DMS 273 (cell line): ENCODE measurements at regions not wholly inside any gene's neighbourhood (a gene's known extent, or its start where the extent isn't known, plus 50 kb on each side); places are given as distances from the start of the nearest gene placed in this dataset.

ENCODE experiments used
- DNase-seq: peaks from one replicate; lab custom pipeline; 2025; ENCODE audit not compliant: unreplicated experiment; lab: John Stamatoyannopoulos, UW

DNA sequence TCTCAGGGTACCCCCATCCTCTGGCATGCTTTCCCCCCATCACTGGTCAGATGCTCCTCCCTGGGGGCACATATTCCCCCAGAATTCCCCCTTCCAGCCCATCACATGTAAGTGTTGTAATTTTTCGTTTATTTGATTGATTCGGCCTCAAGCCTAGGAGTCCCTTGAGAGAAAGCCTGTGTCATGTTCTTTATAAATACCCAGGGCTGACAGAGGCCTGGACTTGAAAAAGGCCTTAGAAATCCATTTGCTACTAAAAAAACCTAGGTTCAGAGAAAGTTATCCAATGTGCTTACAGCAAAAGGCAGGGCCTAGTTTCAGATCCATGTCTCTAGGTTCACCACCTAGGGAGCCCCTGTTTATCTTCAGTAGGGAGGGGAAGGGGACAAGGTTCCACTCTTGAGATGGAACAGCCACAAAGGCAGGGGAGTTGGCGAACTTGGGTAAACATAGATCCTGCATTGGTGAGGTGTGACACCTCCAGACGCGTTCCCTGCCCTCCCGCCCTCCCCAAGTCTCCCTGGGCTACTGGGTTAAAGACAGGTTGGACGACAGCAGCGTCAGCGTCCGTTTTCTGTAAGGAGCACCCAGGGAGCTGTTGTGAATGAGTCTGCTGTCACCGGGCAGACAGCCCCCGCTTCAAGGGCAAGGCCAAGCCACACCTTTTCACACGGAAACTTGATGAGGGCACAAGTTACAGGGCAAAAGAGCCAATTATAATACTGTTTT lies 147.8 kb downstream of the EN1 start:
- no peak for DNase-seq

DNA sequence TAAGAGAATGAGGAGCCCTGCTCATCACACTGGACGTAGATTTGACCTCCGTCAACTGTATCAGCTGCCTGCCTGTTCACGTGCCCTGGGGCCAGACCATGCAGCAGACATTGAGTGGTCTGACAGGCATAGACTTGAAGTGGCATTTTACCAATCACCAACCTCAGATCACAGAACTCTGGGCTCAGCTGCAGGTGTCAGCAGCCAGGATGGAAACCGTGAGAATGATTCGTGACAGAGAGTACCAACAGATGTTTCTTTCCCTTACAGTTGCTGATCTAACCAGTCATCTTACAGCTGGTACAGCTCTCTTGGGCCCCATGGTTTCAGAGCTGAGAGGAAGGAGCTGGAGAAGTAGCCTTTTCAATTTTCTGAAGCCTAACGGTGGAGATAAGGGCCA lies 148.9 kb downstream of the EN1 start:
- no peak for DNase-seq

DNA sequence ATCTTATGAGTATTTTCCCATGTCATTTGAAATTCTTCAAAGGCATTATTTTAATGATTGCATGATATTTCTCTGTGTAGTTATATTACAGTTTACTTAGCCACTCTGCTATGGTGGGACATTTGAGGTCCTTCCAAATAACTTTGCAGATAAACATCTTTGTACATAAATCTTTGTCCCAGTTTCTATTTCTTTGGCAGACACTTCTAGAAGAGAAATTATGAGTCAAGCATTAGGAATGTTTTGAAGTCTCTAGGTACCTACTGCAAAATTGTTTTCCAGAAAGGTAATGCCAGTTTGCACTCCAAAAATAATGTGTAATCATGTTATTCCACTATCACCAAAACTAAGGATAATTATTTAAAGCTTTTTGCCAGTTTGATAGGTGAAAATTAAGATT lies 149.7 kb downstream of the EN1 start:
- no peak for DNase-seq

DNA sequence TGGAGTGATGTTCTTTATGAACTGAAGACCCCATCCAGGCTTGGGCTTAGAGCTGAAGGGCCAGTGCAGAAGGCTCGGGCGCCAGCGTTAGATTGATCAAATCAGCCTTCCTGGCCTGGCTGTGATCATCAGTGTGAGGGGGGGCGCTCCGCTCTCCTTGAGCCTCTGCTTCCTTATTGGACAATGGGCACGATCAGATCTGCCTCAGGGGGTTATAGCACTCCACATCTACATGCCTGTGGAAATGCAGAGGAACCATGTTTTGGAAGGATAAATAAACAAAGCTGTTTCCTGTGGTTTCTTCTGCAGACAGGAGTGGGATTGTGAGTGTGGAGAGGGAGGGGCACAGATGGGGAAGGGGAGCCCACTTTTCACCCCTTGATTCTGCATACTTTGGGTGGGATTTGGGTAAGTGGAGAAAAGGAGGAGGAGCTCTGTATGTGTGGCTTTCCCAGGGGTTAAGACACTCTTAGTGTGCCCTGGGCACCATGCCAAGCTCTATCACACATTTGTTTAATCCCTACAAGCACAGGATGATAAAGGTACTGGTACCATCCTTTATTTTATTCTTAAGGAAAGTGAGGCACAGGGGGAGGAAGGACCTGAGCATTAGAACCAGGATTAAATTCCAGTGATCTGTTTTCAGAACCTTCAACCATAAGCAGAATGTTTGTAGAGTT lies 150.5 kb downstream of the EN1 start:
- DNase-seq, result no peak

DNA sequence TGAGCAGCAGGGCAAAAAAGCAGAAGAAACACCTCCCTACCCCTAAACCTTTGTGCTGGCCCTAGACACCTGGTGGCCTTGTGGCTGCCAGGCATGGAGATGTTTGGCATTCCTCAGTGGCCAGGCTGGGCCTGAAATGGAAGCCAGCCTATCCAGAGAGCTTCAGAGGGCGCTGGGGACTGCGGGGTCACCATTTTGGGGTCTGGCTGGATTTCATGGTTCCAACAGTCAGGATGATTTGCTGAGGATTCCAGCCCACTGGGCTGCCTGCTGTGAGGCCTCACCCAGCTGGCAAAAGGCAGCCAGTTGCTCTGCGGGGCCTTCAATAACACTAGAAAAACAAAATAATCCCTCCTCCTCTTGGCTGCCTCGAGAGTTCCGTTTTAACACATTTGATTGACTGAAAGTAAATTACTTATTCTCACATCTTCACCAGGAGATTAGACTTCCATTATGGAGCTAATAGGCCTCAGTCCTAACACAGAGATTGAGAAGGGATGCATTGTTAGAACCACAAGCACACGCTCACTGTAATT lies 154.1 kb downstream of the EN1 start:
- DNase-seq, result no peak

DNA sequence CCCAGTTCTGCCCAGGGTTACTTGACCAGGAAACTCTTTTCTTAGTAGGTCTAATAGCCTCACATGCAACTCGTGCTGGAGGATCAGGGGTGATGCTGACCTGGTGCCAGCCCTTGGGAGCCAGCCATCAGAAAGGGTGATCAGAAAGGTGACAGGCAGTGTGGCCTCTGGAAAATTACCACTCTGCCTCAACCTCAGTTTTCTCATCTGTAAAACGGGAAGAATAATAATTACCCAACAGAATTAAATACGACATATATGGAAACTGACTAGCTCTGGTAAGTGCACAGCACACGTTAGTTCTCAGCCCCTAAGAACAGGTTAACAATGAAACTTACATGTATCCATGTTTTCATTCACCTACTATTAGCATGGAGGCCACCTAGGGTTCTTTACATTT lies 157.6 kb downstream of the EN1 start:
- DNase-seq, result no peak

DNA sequence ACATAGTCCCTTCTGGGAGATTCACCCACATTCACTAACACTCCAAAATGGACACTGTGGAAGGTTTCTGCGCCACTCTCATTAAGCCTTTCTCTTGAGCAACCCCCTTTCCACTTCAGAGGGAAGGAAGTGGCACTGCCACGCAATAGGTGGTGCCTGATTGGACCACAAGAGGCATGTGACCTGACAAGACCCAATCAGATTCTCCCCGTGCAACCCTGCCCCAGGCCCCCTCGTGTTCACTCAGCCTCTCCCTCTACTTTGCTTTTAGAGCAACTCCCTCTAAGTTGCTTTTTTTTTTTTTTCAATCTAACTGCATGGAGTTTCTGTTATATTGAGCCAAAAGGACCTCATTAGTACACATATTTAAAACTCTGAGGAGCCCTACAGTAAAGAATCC lies 158.0 kb downstream of the EN1 start:
- no peak for DNase-seq

DNA sequence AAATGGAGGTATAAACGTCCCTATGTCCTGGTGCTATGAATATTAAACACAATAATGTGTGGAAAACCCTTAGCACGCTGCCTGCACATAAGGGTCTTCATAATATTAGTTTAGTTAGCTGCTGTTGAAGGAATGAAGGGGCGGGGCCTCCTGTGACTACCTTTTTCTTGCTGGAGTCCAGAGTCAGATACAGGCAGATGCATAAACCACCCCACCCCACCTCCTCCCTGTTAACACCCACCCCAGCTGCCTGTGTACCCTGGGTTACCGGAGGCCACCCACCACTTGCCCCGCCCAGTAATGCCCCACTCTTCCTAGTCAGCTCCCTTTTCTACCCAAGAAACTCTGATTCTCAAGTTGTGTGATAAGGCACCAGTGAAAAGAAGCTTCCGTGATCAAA lies 158.4 kb downstream of the EN1 start:
- DNase-seq, result no peak

DNA sequence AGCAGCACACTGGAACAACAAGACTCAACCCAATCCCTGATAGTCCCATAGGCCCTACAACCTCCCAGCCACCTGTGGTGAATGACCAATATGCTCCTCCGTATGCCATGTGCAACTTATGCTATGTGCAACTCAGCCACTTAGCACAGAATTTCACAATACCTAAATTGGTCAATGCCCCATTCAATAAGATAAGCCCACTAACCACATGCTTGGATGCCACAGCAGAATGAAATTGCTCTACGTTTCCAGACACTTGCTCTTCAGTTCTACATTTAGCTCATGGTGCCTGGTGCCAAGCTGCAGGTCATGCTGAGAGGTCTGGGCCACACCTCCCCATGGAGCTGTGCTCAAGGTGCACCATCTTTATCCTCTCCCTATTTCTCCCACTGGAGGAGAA lies 159.8 kb downstream of the EN1 start:
- no peak for DNase-seq

DNA sequence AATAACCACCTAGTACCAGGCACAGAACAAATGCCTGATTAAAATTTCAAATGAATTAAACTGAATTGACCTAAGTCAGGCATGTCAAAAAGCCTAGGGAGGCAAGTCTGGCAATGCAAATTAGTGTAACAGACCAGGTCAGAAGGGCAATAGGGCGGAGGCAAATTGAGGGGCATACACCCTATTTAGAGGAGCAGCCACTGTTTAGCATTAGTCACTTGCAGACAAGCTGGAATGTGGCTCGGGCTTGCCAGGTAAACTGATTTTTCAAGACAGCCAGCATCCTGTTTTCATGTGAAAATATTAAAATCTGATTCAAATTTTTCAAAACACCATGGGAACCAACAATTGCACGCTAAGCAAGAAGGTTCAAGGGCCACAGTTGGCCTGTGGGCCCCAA lies 160.3 kb downstream of the EN1 start:
- DNase-seq, result no peak

DNA sequence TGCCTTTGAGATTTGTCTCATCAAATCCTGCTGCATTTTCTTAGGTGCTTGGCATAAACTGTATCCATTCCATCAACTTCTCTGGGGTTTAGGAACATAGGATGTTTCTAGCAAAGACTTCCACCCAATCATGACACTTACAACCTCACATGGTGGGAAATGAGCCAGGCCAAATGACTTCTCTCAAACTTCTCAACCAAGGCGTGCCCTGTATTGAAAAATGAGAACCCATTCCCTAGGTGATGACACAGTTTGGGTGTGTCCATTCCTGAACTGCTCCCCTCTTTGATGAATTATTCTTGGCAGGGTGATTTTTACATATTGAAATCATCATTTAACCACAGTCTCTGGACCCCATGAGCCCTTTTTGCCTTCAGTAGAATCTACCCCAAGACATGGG lies 161.1 kb downstream of the EN1 start:
- DNase-seq, result no peak

DNA sequence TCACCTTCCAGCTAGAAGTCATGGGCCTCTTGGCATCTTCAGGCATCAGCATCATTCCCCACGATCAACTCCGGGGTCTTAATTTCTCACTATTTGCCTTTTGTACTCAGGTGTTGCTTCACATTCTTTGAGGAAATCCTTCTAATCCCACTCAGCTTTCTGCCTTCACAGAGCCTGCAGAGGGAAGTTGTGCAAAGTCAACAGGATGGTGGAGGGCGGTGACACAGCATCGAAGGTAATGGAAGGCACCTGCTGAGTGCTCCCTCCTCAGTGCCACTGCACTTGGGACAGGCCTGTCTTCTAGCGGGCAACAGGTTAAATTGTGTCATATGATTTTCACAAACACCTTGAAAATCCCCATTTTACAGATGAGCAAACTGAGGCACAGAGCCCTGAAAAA lies 164.0 kb downstream of the EN1 start:
- no peak for DNase-seq

DNA sequence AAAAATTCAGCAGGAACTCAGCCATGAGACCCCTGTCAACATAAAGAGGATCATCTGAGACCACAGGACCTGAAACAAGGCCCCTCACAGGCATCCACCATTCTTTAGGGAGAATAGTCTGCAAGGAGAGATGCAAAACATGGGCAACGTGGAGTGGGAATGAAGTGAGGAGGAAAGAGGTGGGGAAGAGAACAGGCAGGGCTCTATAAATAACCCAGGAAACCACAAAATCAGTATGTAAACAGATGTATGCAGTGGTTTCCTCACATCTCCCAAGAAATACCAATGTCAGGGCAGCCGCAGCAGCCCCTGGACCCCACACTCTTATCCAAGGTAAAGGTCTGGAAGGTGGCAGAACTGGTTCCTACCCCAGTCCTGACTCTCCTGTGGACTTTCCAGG lies 168.5 kb downstream of the EN1 start:
- DNase-seq, result no peak

DNA sequence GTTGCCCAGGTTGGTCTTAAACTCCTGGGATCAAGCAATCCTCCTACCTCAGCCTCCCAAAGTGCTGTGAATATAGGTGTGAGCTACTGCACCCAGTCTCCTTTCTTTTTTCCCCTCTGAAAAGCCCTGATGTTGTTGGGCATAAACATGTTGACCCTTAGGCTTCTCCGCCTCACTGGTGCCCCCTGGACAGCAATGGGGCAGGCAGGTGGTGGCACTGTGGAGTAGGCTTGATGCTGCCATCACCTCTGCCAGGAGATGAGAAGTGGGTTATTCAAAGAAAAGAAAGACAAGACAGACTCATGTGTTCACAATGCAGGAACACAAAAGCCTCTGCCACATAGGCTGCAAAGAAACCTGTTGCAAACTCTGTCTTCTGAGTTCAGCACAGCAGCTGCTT lies 169.9 kb downstream of the EN1 start:
- no peak for DNase-seq

DNA sequence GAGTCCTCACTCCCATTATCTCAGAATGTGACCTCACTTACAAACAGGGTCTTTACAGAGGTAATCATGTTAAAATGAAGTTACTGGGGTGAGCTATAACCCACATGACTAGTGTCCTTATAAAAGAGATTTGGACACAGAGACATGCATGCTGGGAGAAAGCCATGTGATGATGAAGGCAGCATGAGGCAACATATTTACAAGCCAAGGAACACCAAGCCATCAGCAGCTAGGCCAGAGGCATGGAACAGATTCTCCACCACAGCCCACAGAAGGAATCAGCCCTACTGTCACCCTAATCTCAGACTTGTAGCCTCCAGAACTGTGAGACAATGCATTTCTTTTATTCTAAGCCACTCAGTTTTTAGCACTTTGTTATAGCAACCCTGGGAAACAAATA lies 171.9 kb downstream of the EN1 start:
- no peak for DNase-seq

DNA sequence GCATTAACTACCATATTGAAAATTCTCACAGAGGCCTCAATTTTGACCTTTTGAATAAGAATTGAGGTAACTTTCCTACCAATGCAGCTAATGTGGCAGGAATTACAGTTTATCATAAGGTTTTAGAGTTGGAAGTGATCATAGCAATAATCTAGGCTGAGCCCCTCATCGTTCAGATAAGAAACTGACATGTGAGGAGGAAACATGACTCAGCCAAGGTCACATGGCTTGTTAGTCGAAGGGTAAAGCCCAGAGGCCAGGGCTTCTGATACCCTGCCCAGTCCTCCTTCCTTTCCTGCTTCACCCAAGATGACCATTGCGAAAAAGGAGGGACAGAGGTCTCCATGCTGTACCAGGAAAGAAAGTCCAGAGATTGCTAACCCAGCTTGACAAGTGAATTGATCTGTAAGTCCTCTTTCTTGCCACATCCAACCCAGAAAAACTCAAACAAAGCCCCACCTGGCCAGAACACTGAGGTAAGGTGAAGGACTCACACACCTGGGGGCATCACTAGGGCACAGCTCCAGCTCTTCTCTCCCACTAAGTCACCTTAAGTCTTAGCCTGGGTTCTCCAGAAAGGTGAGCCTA lies 174.8 kb downstream of the EN1 start:
- no peak for DNase-seq

DNA sequence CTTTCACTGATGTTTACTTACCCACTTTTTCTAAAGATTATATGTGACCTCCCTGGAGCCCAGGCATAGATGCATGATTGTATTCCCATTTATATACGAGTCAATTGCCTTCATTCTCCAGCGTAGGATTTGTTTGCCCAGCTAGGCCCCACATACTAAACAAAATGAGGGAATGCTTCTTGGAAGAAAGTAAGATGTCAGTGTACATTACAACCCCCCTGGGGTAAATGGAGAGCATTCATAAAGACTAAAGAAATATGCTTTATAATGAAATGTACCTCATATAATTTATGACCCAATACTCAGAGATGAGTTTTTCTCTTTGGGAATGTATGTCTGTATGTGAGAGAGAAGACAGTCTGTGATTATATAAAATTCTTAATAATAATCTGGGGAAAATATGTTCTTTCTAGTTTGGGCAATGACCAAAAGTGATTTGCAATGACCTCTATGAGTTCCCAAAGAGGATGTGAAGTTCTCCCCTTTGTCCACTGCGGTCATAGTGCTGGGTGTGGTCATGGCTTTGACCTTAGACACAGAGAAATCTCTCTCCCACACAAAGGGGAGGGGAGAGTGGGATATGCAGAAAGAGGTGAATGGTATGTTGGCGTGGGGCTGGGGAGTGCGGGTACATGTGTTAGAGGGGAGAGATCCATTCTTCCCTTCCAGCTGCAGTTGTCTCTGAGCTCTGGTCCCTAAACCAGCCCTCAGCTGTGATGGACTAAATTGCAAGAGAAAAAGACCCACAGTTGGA lies 175.6 kb downstream of the EN1 start:
- DNase-seq, result no peak

DNA sequence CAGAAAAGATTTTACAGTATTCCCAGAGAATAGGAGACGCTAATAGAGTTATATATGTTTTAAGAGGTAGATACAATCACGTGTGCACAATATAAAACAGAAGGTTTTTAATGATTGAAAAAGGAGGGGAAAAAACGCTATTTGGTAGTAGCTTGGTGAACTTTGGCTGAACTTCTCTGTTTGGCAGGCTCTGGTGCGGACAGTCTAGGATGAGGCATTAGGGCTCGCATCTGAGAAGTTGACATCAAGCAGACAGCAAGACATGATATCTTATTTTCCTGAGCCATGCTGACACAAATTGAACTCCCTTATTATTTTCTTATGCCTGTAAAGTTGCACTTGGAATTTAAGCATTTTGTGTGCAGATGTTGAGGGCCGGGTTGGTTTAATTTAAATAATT lies 176.6 kb downstream of the EN1 start:
- no peak for DNase-seq

DNA sequence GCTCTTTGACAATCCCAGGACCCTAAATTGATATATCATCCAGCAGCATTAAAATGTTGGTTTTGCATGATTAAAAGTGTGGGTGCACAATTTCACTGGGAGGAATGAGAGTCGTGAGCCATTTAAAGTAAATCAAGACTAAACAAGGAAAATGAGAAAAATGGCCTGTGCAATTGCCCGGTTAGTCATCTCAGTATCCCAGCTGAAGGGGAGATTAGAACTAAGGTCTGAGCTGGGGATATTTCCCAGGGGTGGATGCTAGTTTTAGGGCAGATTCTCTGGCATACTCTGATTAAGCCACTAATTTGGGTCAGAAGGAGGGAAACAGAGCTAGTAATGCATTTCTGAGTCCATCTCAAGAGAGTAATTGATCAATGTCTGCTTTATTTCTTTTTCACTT lies 177.2 kb downstream of the EN1 start:
- DNase-seq, result no peak

DNA sequence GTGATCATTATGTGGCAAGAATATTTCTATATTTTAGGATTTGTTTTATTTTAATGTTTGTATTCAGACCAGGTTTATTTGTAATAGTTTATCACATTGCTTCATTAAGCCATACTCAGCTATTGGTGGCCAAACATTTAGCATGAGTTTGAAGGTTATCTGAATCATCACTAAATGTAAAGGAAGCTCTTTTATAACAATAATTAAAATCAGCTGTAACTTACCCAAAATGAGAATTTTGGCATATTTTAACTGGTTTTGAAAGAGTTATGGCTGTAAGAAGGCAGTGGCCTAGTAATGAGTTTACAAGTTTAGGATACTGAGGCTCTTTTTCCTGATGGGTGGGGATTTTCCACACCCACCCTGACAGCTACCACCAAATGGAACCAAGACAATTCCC lies 177.8 kb downstream of the EN1 start:
- DNase-seq, result no peak
